Sigmoid colon (tissue), 6 donors: ENCODE measurements at regions not wholly inside any gene's neighbourhood (a gene's known extent, or its start where the extent isn't known, plus 50 kb on each side); places are given as distances from the start of the nearest gene placed in this dataset.

Experiments used
- DNase-seq: peaks from one replicate; pipeline ENCODE4 v3.0.0-alpha.2; 2019
- H3K27ac ChIP-seq, 4 donors: fragments of 200-600 bp; sonication (generic); one replicate each; pipeline ENCODE4 v1.5.1; 2016 to 2019; ENCODE audit warnings: mild to moderate bottlenecking in 1 of 4
- H3K27me3 ChIP-seq, 3 donors: fragments of 200-600 bp; sonication (generic); one replicate each; pipeline ENCODE4 v1.5.1; 2019; ENCODE audit warnings: mild to moderate bottlenecking in 1 of 3
- H3K36me3 ChIP-seq, 4 donors: fragments of 200-600 bp; sonication (generic); one replicate each; pipeline ENCODE4 v1.5.1; 2016 to 2019
- H3K4me1 ChIP-seq, 4 donors: fragments of 200-600 bp; sonication (generic); one replicate each; pipeline ENCODE4 v1.5.1; 2017 to 2019
- H3K4me3 ChIP-seq, 4 donors: fragments of 200-600 bp; sonication (generic); one replicate each; pipeline ENCODE4 v1.5.1; 2017 to 2019; ENCODE audit warnings: mild to moderate bottlenecking in 2 of 4, moderate library complexity in 1 of 4
- H3K9me3 ChIP-seq, 4 donors: fragments of 200-600 bp in 3 of 4; sonication (generic) in 3 of 4; one replicate each; pipeline versions ENCODE4 v1.5.1 to v1.6.1; 2013 to 2019
- EP300 ChIP-seq, 4 donors: sonication (generic); formaldehyde crosslinking; IDR thresholded peaks; one replicate each; pipeline ENCODE4 v1.6.1; 2017; ENCODE audit warnings: antibody characterized with exemption in 4 of 4
- POLR2A ChIP-seq, 2 donors: fragments of 450-650 bp; IDR thresholded peaks; one replicate each; pipeline ENCODE4 v1.6.1; 2016; ENCODE audit warnings: antibody characterized with exemption in 2 of 2, mild to moderate bottlenecking in 2 of 2, moderate library complexity in 2 of 2
- POLR2AphosphoS5 ChIP-seq, 4 donors: sonication (generic); formaldehyde crosslinking; IDR thresholded peaks; one replicate each; pipeline ENCODE4 v1.6.1; 2017; ENCODE audit warnings: antibody characterized with exemption in 4 of 4
- WGBS, 2 donors: extraction: QIAGEN DNeasy Blood & Tissue Kit; methylation state at CpG; one replicate each; pipeline ENCODE4 v1.1.7; 2013; 5-methylcytosine and 5-hydroxymethylcytosine counted together
- intact Hi-C: fragments of 100-400 bp; cut with DNase I; formaldehyde crosslinking; loops from one replicate; pipeline ENCODE4 v1.15.1; 2023
- TF ChIP-seq, protein P1 (sequence below), 4 experiments: fragments of 450-650 bp in 3 of 4; fragments of 200-600 bp in 1 of 4; IDR thresholded peaks; one replicate each; pipeline ENCODE4 v1.5.1; 2016 to 2019; ENCODE audit warnings: antibody characterized with exemption in 4 of 4, mild to moderate bottlenecking in 3 of 4, moderate library complexity in 2 of 4
- donor health status: healthy with polysubstance abuse.
- donor health status: healthy.

DNA sequence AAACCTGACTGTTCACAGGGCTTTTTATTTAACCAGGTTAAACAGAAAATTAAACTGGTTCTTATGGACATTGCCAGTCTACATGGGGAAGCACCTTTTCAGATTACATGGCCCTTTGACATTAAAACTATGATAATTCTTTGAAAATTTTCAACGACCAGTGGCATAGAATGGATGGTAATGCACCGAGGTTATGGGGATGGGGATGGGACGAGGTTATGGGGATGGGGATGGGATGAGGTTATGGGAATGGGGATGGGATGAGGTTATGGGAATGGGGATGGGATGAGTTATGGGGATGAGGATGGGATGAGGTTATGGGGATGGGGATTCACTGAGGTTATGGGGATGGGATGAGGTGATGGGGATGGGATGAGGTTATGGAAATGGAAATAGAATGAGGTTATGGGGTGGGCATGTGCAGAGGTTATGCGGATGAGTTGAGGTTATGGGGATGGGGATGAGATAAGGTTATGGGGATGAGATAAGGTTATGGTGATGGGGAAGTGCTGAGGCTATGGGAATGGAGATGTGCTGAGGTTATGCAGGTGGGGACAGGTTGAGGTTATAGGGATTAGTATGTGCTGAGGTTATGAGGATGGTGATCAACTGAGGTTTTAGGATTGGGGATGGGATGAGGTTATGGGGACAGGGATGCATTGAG, 541.9 kb downstream of the CDH26 start:
- no peak for DNase-seq
- H3K27ac ChIP-seq, result no peak overlapping the region
- H3K36me3 ChIP-seq, result no peaks in the 10 kb centered on the region
- no peak for TF ChIP-seq POLR2AphosphoS5 (IDR thresholded peaks at IDR 0.05)
- TF ChIP-seq, protein P1, sequence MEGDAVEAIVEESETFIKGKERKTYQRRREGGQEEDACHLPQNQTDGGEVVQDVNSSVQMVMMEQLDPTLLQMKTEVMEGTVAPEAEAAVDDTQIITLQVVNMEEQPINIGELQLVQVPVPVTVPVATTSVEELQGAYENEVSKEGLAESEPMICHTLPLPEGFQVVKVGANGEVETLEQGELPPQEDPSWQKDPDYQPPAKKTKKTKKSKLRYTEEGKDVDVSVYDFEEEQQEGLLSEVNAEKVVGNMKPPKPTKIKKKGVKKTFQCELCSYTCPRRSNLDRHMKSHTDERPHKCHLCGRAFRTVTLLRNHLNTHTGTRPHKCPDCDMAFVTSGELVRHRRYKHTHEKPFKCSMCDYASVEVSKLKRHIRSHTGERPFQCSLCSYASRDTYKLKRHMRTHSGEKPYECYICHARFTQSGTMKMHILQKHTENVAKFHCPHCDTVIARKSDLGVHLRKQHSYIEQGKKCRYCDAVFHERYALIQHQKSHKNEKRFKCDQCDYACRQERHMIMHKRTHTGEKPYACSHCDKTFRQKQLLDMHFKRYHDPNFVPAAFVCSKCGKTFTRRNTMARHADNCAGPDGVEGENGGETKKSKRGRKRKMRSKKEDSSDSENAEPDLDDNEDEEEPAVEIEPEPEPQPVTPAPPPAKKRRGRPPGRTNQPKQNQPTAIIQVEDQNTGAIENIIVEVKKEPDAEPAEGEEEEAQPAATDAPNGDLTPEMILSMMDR (IDR thresholded peaks at IDR 0.05), result no peak
- TF ChIP-seq POLR2A (IDR thresholded peaks at IDR 0.05), result no peak
- no peak for TF ChIP-seq EP300 (IDR thresholded peaks at IDR 0.05)
- intact Hi-C loops, result no loop called here
- H3K9me3 ChIP-seq, result no peaks in the 10 kb centered on the region
- H3K4me3 ChIP-seq, result no peak overlapping the region
- whole genome bisulfite sequencing, 2 donors, result 79 to 89% methylated on average over 4 of the region's 4 CpGs
- H3K4me1 ChIP-seq, result no peaks in the 10 kb centered on the region
- H3K27me3 ChIP-seq, result no peaks in the 10 kb centered on the region

DNA sequence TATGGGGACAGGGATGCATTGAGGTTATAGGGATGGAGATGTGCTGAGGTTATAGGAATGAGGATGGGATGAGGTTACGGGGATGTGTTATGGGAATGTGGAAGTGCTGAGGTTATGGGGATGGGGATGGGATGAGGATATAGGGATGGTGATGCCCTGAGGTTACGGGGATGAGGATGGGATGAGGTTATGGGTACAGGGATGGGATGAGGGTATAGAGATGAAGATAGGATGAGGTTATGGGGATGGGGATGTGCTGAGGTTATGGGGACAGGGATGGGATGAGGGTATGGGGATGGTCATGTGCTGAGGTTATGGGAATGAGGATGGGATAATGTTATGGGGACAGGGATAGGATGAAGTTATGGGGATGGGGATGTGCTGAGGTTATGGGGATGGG, 542.8 kb downstream of the CDH26 start:
- Histone ChIP-seq H3K27me3 (no peaks in the 10 kb centered on the region), H3K36me3 (no peaks in the 10 kb centered on the region), H3K27ac (no peak overlapping the region), H3K4me3 (no peak overlapping the region), H3K9me3 (no peaks in the 10 kb centered on the region), H3K4me1 (no peaks in the 10 kb centered on the region)
- WGBS, 2 donors, result 90 to 93% methylated on average over 2 of the region's 2 CpGs
- no peak for TF ChIP-seq POLR2AphosphoS5 (IDR thresholded peaks at IDR 0.05)
- TF ChIP-seq, protein P1 (IDR thresholded peaks at IDR 0.05), result no peak
- DNase-seq, result no peak
- intact Hi-C loops, result no loop called here

DNA sequence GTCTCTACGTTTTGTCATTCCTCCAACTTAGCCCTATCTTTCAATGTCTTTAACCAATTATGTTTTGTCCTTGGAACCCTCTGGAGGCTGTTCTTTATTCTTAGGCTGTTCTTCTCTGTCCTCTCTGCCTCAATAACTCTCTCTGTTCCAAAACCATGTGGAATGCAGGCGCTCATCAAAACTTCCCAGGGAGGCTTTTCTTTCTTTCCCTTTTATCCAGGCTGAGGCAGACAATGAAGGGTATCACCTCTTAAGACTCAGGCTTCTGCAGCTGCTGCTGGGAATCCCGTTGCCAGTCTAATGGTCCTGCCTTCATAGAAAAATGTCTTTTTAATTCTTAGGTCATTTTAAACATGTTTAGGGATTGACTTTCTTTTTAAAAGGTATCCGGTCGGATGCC, 544.7 kb downstream of the CDH26 start:
- H3K4me3 ChIP-seq, result no peak overlapping the region
- H3K27ac ChIP-seq, result no peak overlapping the region
- WGBS, 2 donors, result 83 to 86% methylated on average over 5 of the region's 5 CpGs
- no peaks in the 10 kb centered on the region for H3K36me3 ChIP-seq
- intact Hi-C loops, result no loop called here
- TF ChIP-seq POLR2A (IDR thresholded peaks at IDR 0.05) (no peak), POLR2AphosphoS5 (IDR thresholded peaks at IDR 0.05) (no peak), EP300 (IDR thresholded peaks at IDR 0.05) (no peak)
- TF ChIP-seq, protein P1 (IDR thresholded peaks at IDR 0.05), result no peak
- no peaks in the 10 kb centered on the region for H3K4me1 ChIP-seq
- H3K27me3 ChIP-seq, result no peaks in the 10 kb centered on the region
- H3K9me3 ChIP-seq, result no peaks in the 10 kb centered on the region
- DNase-seq, result no peak

DNA sequence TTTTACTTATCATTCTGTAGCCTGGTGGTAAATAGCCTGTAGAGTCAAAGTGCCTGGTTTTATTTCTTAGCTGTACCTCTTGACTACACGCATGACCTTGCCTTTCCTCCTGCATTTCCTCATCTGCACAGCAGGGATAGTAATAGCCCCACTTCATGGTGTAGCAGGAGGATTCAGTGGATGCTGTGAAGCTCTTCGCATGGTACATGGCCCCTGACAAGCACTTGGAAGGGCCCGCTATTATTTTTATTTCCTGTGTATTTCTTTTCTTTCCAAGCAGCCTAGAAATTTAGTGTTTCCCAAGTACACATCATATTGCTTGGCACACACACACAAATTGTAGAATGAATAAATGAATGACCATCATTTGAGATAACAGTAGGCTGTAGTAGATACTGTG, 547.2 kb downstream of the CDH26 start:
- DNase-seq, result no peak
- Histone ChIP-seq H3K36me3 (no peaks in the 10 kb centered on the region), H3K9me3 (no peaks in the 10 kb centered on the region), H3K4me1 (no peaks in the 10 kb centered on the region), H3K4me3 (no peak overlapping the region), H3K27me3 (no peaks in the 10 kb centered on the region), H3K27ac (no peak overlapping the region)
- no peak for TF ChIP-seq POLR2A (IDR thresholded peaks at IDR 0.05)
- TF ChIP-seq EP300 (IDR thresholded peaks at IDR 0.05), result no peak
- TF ChIP-seq, protein P1 (IDR thresholded peaks at IDR 0.05), result no peak
- WGBS, 2 donors, result 60 to 67% methylated on average over 3 of the region's 3 CpGs
- intact Hi-C loops, result no loop called here

DNA sequence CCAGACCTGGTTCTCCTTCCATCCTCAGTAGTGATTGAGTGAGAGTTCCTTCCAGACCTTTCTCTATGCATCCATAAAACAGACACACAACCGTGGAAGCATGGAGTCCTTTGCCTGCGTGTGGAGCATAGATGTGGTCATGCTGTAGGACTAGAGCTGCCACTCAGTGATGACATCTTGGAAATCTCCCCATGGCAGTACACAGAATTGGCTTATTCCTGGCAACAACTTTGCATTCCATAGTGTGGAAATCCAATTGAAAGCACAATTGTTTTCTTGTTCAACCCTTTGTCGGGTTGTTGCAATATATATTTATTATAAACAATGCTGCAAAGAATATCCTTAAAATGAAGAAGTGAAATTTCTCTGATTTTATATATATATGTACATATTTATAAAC, 547.8 kb downstream of the CDH26 start:
- Histone ChIP-seq H3K9me3 (no peaks in the 10 kb centered on the region), H3K27me3 (no peaks in the 10 kb centered on the region), H3K27ac (no peak overlapping the region), H3K4me1 (no peaks in the 10 kb centered on the region), H3K36me3 (no peaks in the 10 kb centered on the region), H3K4me3 (no peak overlapping the region)
- DNase-seq, result no peak
- WGBS, 2 donors, result 81 to 85% methylated on average over 3 of the region's 3 CpGs
- intact Hi-C loops, result no loop called here
- TF ChIP-seq EP300 (IDR thresholded peaks at IDR 0.05) (no peak), POLR2A (IDR thresholded peaks at IDR 0.05) (no peak), POLR2AphosphoS5 (IDR thresholded peaks at IDR 0.05) (no peak)
- TF ChIP-seq, protein P1 (IDR thresholded peaks at IDR 0.05), result no peak
